ENCODE measurements at regions not wholly inside any gene's neighbourhood (a gene's known extent, or its start where the extent isn't known, plus 50 kb on each side); places are given as distances from the start of the nearest gene placed in this dataset.

DNA sequence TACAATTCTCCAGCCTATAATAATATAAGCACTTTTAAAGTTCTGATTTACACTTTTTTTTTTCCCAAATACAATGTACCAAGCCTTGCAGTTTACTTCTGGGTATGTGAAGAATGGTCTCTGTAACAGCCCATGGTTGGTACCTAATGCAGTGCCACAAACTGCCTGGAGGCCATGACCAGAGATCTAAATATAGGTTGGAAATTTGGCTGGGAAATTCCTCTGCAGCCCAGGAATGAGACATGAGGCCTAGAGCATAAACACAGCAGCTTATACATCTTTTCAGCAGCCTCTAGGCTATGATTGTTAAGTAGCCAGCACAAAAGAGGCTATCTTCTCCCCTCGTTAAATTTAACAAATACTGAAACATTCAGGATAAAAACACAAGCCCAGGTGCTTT lies 432.0 kb upstream of the FAM98A start:
- intact Hi-C loops (cut with micrococcal nuclease; ENCODE audit: unreplicated experiment) = no loop called here
- POLR2A ChIA-PET = no interaction called here
- SMC1A ChIA-PET (ENCODE audit: uncharacterized antibody, unreplicated experiment) = interaction anchor here (1.0 kb wide), 1 partner anchor 26 kb away, joined by 3 read pairs; no protein-coding TSS in a partner anchor
- Histone ChIP-seq H3K4me1 (ENCODE audit: control insufficient read depth, insufficient read depth, low read length) (no peaks in the 10 kb centered on the region), H3K4me2 (ENCODE audit: control insufficient read depth, insufficient read depth) (no peak overlapping the region), H3K79me2 (ENCODE audit: control insufficient read depth, insufficient read depth, low read length) (no peaks in the 10 kb centered on the region), H3K9me3 (replicated peaks; ENCODE audit: control insufficient read depth, insufficient read depth, low read length) (no peaks in the 10 kb centered on the region), H3K4me3 (no peak overlapping the region), H4K20me1 (ENCODE audit: control insufficient read depth, insufficient read depth) (no peaks in the 10 kb centered on the region), H3K27ac (ENCODE audit: control insufficient read depth, insufficient read depth) (no peak overlapping the region), H3K27me3 (replicated peaks in 1 of 2; ENCODE audit: control insufficient read depth in 2 of 2, insufficient read depth in 2 of 2, low read length in 1 of 2) (no peaks in the 10 kb centered on the region), H3K36me3 (ENCODE audit: control insufficient read depth in 2 of 2, insufficient read depth in 2 of 2, low read length in 1 of 2) (no peaks in the 10 kb centered on the region), H3K9ac (ENCODE audit: control insufficient read depth, insufficient read depth, low read length) (no peak overlapping the region), H2AFZ (ENCODE audit: control insufficient read depth, low read depth, low read length) (no peak overlapping the region)
- no peak for FAIRE-seq
- 56% methylated on average over 1 of the region's 1 CpG for whole genome bisulfite sequencing (ENCODE audit: insufficient coverage, insufficient replicate concordance, low lambda C conversion rate, missing lambda C conversion rate)
- TF ChIP-seq ZNF274 (IDR thresholded peaks at IDR 0.05; ENCODE audit: insufficient read depth, insufficient read length) (no peak), NR2C1 (IDR thresholded peaks at IDR 0.05) (no peak), STAT3 (IDR thresholded peaks at IDR 0.05; ENCODE audit: low read depth, low read length) (no peak), YBX1 (IDR thresholded peaks at IDR 0.05) (no peak), FOXK2 (IDR thresholded peaks at IDR 0.05) (no peak), SRF (IDR thresholded peaks at IDR 0.05; ENCODE audit: low read depth in 2 of 2, low read length in 2 of 2) (no peak), BCL3 (IDR thresholded peaks at IDR 0.05; ENCODE audit: borderline replicate concordance, insufficient read depth, low read depth, low read length, poor library complexity, severe bottlenecking) (no peak), CEBPB (IDR thresholded peaks at IDR 0.05; ENCODE audit: borderline replicate concordance in 1 of 2, low read depth in 2 of 2, low read length in 2 of 2) (no peak), ASH2L (IDR thresholded peaks at IDR 0.05; ENCODE audit: borderline replicate concordance, low read depth) (no peak), REST (IDR thresholded peaks at IDR 0.05; ENCODE audit: low read depth, low read length) (no peak), CHD4 (IDR thresholded peaks at IDR 0.05) (no peak), ZBTB33 (IDR thresholded peaks at IDR 0.05) (no peak), JUNB (IDR thresholded peaks at IDR 0.05) (no peak), JUND (IDR thresholded peaks at IDR 0.05; ENCODE audit: low read depth, low read length) (no peak)
- TF ChIP-seq, protein P1, sequence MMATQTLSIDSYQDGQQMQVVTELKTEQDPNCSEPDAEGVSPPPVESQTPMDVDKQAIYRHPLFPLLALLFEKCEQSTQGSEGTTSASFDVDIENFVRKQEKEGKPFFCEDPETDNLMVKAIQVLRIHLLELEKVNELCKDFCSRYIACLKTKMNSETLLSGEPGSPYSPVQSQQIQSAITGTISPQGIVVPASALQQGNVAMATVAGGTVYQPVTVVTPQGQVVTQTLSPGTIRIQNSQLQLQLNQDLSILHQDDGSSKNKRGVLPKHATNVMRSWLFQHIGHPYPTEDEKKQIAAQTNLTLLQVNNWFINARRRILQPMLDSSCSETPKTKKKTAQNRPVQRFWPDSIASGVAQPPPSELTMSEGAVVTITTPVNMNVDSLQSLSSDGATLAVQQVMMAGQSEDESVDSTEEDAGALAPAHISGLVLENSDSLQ (IDR thresholded peaks at IDR 0.05) = no peak
- no peak for DNase-seq (ENCODE audit: low read depth, low spot score)
- ATAC-seq = no peak
- in situ Hi-C loops (cut with MboI) = no loop called here
- RAD21 ChIA-PET (ENCODE audit: unreplicated experiment) = no interaction called here
- CTCF ChIA-PET = no interaction called here
- no TSS peak for BruUV-seq (replicated peaks)

Measured in GM12878 (cell line).